HG02759 (cell line): ENCODE measurements at regions not wholly inside any gene's neighbourhood (a gene's known extent, or its start where the extent isn't known, plus 50 kb on each side); places are given as distances from the start of the nearest gene placed in this dataset.
"Not testable (repeated sequence)": the region's sequence is repeated elsewhere in the genome, so short reads cannot be mapped to it uniquely, and the experiment has no call there.

ENCODE experiments used
- ATAC-seq: cut with Tn5 transposase; IDR thresholded peaks from one replicate; pipeline ENCODE4 v1.9.1; 2021; ENCODE audit warnings: mild to moderate bottlenecking, moderate library complexity; ENCODE audit not compliant: unreplicated experiment

- not testable (repeated sequence) for ATAC-seq
Observed at GRCh38 chr3:144023543-144023942, 51.9 kb downstream of the DIPK2A start.

- peak; percentile 87 for ATAC-seq
Observed at GRCh38 chr3:144028798-144029411, 57.3 kb downstream of the DIPK2A start.

- no peak for ATAC-seq
Observed at GRCh38 chr3:144029769-144030168, 58.1 kb downstream of the DIPK2A start.

GRCh38 chr3:144031938-144032337, 60.3 kb downstream of the DIPK2A start:
- ATAC-seq: no peak

GRCh38 chr3:144032531-144033239, 61.1 kb downstream of the DIPK2A start:
- ATAC-seq: peak; percentile 62

- no peak for ATAC-seq
Observed at GRCh38 chr3:144033240-144033589, 61.6 kb downstream of the DIPK2A start.

GRCh38 chr3:144033863-144034262, 62.2 kb downstream of the DIPK2A start:
- no peak for ATAC-seq

- no peak for ATAC-seq
Observed at GRCh38 chr3:144034715-144035290, 63.2 kb downstream of the DIPK2A start.

- ATAC-seq: peak; percentile 25
Observed at GRCh38 chr3:144036498-144036897, 64.9 kb downstream of the DIPK2A start.

- no peak for ATAC-seq
Observed at GRCh38 chr3:144039661-144040060, 68.0 kb downstream of the DIPK2A start.

GRCh38 chr3:144041960-144042556, 70.4 kb downstream of the DIPK2A start:
- no peak for ATAC-seq

- ATAC-seq: no peak
Observed at GRCh38 chr3:144045766-144046165, 74.1 kb downstream of the DIPK2A start.

GRCh38 chr3:144049374-144049773, 77.8 kb downstream of the DIPK2A start:
- no peak for ATAC-seq

- ATAC-seq: no peak
Observed at GRCh38 chr3:144051211-144051610, 79.6 kb downstream of the DIPK2A start.

GRCh38 chr3:144052275-144052674, 80.7 kb downstream of the DIPK2A start:
- no peak for ATAC-seq

- ATAC-seq: no peak
Observed at GRCh38 chr3:144053121-144053520, 81.5 kb downstream of the DIPK2A start.

- ATAC-seq: no peak
Observed at GRCh38 chr3:144054766-144055165, 83.1 kb downstream of the DIPK2A start.

GRCh38 chr3:144055604-144056003, 84.0 kb downstream of the DIPK2A start:
- no peak for ATAC-seq

- peak; percentile 49 for ATAC-seq
Observed at GRCh38 chr3:144058713-144059112, 87.1 kb downstream of the DIPK2A start.

- ATAC-seq: no peak
Observed at GRCh38 chr3:144059481-144059880, 87.9 kb downstream of the DIPK2A start.

- ATAC-seq: no peak
Observed at GRCh38 chr3:144060881-144061280, 89.3 kb downstream of the DIPK2A start.

- no peak for ATAC-seq
Observed at GRCh38 chr3:144063306-144063705, 91.7 kb downstream of the DIPK2A start.
